Fibroblast of skin of left biceps (primary cell): ENCODE measurements at regions not wholly inside any gene's neighbourhood (a gene's known extent, or its start where the extent isn't known, plus 50 kb on each side); places are given as distances from the start of the nearest gene placed in this dataset.
A peak's percentile ranks its signal among the peaks of the same experiment; 100 is the strongest.
"Not testable (repeated sequence)": the region's sequence is repeated elsewhere in the genome, so short reads cannot be mapped to it uniquely, and the experiment has no call there.

ENCODE experiments used
- DNase-seq, 2 experiments: peaks; one replicate each; pipeline ENCODE4 v3.0.0-alpha.2; 2013; ENCODE audit warnings: low read depth in 2 of 2

- no peak for DNase-seq
Measured at GRCh38 chr3:191859531-191859930, 398.6 kb downstream of the PYDC2 start.

- DNase-seq: no peak
Measured at GRCh38 chr3:191869738-191870415, 408.9 kb downstream of the PYDC2 start.

- DNase-seq: no peak
Measured at GRCh38 chr3:191873736-191874135, 412.8 kb downstream of the PYDC2 start.

GRCh38 chr3:191882289-191882688 is 421.3 kb downstream of the PYDC2 start:
- peak; percentile 66 to 67 for DNase-seq

- no peak for DNase-seq
Measured at GRCh38 chr3:191884132-191884531, 423.2 kb downstream of the PYDC2 start.

GRCh38 chr3:191889106-191889505 is 428.1 kb downstream of the PYDC2 start:
- DNase-seq: no peak

- DNase-seq: peak; percentile 21 to 31
Measured at GRCh38 chr3:191889756-191890155, 428.8 kb downstream of the PYDC2 start.

GRCh38 chr3:191894406-191894805 is 433.4 kb downstream of the PYDC2 start:
- no peak for DNase-seq

- no peak for DNase-seq
Measured at GRCh38 chr3:191901741-191902140, 440.8 kb downstream of the PYDC2 start.

- no peak for DNase-seq
Measured at GRCh38 chr3:191912616-191913204, 451.7 kb downstream of the PYDC2 start.

- peak; percentile 18 to 24 for DNase-seq
Measured at GRCh38 chr3:191915712-191916111, 454.7 kb downstream of the PYDC2 start.

- no peak for DNase-seq
Measured at GRCh38 chr3:191919491-191920026, 458.6 kb downstream of the PYDC2 start.

GRCh38 chr3:191922570-191922969 is 461.6 kb downstream of the PYDC2 start:
- no peak for DNase-seq

- DNase-seq: not testable (repeated sequence)
Measured at GRCh38 chr3:191927183-191927817, 466.3 kb downstream of the PYDC2 start.

GRCh38 chr3:191927998-191928397 is 467.0 kb downstream of the PYDC2 start:
- not testable (repeated sequence) for DNase-seq

- no peak for DNase-seq
Measured at GRCh38 chr3:191944835-191945234, 483.9 kb downstream of the PYDC2 start.

GRCh38 chr3:191952186-191952585 is 491.2 kb downstream of the PYDC2 start:
- no peak for DNase-seq

GRCh38 chr3:191952609-191953008 is 491.6 kb downstream of the PYDC2 start:
- no peak for DNase-seq

GRCh38 chr3:191958980-191959671 is 498.2 kb downstream of the PYDC2 start:
- DNase-seq: no peak

- no peak for DNase-seq
Measured at GRCh38 chr3:191959876-191960413, 499.0 kb downstream of the PYDC2 start.

- no peak for DNase-seq
Measured at GRCh38 chr3:191961022-191961421, 500.1 kb downstream of the PYDC2 start.

- DNase-seq: no peak
Measured at GRCh38 chr3:191961529-191961928, 500.6 kb downstream of the PYDC2 start.
